ENCODE measurements at regions not wholly inside any gene's neighbourhood (a gene's known extent, or its start where the extent isn't known, plus 50 kb on each side); places are given as distances from the start of the nearest gene placed in this dataset.

DNA sequence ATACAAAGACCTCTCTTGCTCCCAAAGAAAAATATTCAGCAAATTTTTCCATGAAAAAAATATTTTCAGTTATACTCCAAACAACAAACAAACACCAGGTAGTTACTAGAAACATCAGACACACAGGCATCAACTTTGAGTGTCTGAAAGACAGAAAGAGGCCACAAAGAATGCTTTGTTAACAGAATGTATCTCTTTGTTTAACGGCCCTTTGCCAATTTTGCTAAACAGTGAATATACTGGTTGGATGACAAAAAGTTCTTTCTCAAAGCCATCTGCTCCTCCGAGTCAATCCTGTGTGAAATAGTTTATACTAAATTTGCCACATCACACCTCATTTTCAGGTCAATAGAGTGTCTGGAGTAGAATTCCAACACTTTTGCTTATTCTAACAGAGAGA, 216.7 kb upstream of the PHF14 start:
- ChIA-PET CTCF (no interaction called here), POLR2A (no interaction called here)
- H3K4me3 ChIP-seq (ENCODE audit: low read depth, low read length): no peak overlapping the region
- TF ChIP-seq CTCF (IDR thresholded peaks at IDR 0.05; ENCODE audit: insufficient read depth, low read length, missing control alignments): no peak
- no peak for DNase-seq (ENCODE audit: low read depth, low spot score)

GRCh38 chr7:10759120-10759519, 214.6 kb upstream of the PHF14 start:
- no peak for TF ChIP-seq CTCF (IDR thresholded peaks at IDR 0.05; ENCODE audit: insufficient read depth, low read length, missing control alignments)
- CTCF ChIA-PET: no interaction called here
- no peak for DNase-seq (ENCODE audit: low read depth, low spot score)
- no peak overlapping the region for H3K4me3 ChIP-seq (ENCODE audit: low read depth, low read length)
- POLR2A ChIA-PET: no interaction called here

DNA sequence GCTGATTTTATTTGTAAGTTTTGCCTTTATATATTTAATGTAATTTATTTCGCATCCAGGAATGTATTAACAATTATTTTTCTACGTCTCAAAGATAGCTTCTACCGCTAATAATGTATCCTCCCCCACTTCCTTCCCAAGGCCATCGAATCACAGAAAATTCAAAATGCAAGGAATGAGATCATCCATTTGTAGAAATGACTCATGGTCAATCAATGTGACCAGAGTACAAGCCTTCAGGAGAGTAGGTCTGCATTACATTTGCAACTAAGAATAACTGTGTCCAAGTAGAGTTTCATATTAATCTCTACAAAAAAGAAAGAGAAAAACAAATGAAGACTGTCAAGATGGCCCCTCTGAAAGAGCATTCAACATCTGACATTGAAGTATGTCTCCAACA, 205.9 kb upstream of the PHF14 start:
- no peak for DNase-seq (ENCODE audit: low read depth, low spot score)
- CTCF ChIA-PET: no interaction called here
- POLR2A ChIA-PET: no interaction called here
- no peak overlapping the region for H3K4me3 ChIP-seq (ENCODE audit: low read depth, low read length)
- no peak for TF ChIP-seq CTCF (IDR thresholded peaks at IDR 0.05; ENCODE audit: insufficient read depth, low read length, missing control alignments)

DNA sequence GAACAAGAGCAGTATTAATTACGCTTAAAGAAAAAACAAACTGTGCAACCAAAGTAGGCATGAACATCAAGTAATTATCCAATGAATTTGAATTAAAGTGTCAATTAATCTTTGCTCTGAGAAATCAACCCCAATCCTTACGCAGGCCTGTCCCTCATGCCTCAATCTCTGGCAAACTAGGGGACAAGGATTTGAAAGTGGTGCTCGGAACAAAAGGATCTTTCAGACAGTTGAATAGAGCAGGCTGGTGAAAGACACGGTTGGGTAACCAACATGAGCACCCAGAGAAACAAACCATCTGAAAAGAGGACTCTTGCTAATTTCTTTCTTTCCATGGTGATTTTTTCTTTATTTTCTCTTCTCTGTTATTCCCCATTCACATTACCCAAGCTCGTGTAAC, 203.5 kb upstream of the PHF14 start:
- no peak for TF ChIP-seq CTCF (IDR thresholded peaks at IDR 0.05; ENCODE audit: insufficient read depth, low read length, missing control alignments)
- no peak for DNase-seq (ENCODE audit: low read depth, low spot score)
- no peak overlapping the region for H3K4me3 ChIP-seq (ENCODE audit: low read depth, low read length)
- CTCF ChIA-PET: no interaction called here
- POLR2A ChIA-PET: no interaction called here

DNA sequence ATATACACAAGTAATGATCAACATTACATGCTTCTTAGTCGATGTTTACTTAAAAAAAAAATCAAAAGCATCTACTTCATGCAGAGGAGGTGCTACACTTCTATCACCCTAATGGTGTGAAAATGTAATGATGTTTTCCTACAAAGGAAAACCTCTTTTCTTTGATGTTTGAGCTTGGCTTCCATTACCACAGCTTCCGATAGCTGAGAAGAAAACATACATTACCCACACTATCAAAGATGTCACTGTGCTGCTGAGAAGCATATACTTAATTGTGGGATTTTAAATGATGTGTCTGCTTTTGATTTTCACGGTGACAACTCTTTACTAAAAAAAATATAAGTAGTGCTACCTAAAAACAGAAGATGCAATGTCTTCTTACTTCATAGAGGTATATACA, 200.2 kb upstream of the PHF14 start:
- TF ChIP-seq CTCF (IDR thresholded peaks at IDR 0.05; ENCODE audit: insufficient read depth, low read length, missing control alignments): no peak
- H3K4me3 ChIP-seq (ENCODE audit: low read depth, low read length): no peak overlapping the region
- no peak for DNase-seq (ENCODE audit: low read depth, low spot score)
- ChIA-PET POLR2A (no interaction called here), CTCF (no interaction called here)

DNA sequence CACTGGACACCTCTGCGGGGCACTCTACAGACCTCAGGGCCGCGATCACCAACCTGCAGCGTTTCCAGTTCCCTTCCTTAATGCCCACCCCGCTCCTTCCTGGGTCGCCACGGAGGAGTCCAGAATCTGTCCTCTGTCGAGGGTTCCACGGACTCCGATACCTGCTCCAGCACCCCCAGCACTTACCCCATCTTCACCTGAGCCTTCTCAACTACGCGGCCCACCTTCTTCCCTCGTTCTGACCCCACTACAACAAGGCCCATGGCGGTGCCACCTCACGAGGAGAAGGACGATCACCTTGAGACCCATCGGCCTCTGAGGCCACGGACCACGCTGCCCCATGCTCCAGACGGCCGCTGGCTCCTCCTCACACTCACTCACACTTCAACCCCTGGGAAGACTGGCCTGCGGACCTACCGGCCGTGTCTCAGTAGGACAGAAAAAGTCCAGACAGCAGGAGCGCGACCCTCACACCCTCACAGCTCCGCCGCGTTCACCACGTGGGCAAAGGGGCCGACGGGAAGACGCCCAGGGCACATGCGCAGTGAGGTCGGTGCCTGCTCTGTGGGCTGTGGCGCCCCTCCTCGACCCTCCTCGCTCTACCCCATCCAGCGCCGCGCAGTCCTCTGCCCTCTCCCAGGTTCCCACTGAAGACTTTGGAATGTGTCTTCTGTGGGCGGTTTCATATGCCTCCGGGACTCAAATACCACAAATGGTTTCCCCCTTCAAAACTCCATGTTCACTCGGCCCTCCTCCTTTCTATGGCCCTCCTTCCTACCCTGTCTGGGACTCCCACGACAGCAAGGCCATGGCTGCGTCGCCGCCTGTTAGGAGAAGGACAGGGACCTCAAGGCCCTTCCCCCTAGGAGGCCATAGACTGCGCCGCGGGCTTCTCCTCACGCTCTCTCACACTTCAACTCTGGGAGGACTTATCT, 193.9 kb upstream of the PHF14 start:
- POLR2A ChIA-PET: no interaction called here
- TF ChIP-seq CTCF (IDR thresholded peaks at IDR 0.05; ENCODE audit: insufficient read depth, low read length, missing control alignments): no peak
- no peak overlapping the region for H3K4me3 ChIP-seq (ENCODE audit: low read depth, low read length)
- DNase-seq (ENCODE audit: low read depth, low spot score): no peak
- CTCF ChIA-PET: no interaction called here

Measured in AG04449 (cell line).